IPS-20b (cell line): ENCODE measurements at regions not wholly inside any gene's neighbourhood (a gene's known extent, or its start where the extent isn't known, plus 50 kb on each side); places are given as distances from the start of the nearest gene placed in this dataset.

ENCODE experiments used
- H3K27ac ChIP-seq: one replicate; pipeline ENCODE4 v1.5.1; 2013; ENCODE audit warnings: low read length
- H3K27me3 ChIP-seq: 2 replicates; pipeline ENCODE4 v1.6.1; 2013; ENCODE audit warnings: mild to moderate bottlenecking, low read length, inconsistent platforms; ENCODE audit not compliant: insufficient read depth
- H3K36me3 ChIP-seq: 2 replicates; pipeline ENCODE4 v1.6.1; 2013; ENCODE audit warnings: low read depth, mild to moderate bottlenecking, inconsistent platforms, low read length, moderate library complexity; ENCODE audit not compliant: insufficient read depth
- H3K4me1 ChIP-seq: 2 replicates; pipeline ENCODE4 v1.6.1; 2013; ENCODE audit warnings: mild to moderate bottlenecking, control low read depth, inconsistent platforms, low read length, moderate library complexity; ENCODE audit not compliant: insufficient read depth
- H3K4me3 ChIP-seq: 2 replicates; pipeline ENCODE4 v1.5.1; 2013; ENCODE audit warnings: mild to moderate bottlenecking, low read length, inconsistent platforms
- H3K9ac ChIP-seq: 2 replicates; pipeline ENCODE4 v1.6.1; 2013; ENCODE audit warnings: low read depth, mild to moderate bottlenecking, inconsistent platforms, low read length, moderate library complexity
- H3K9me3 ChIP-seq: 2 replicates; pipeline ENCODE4 v1.6.1; 2013; ENCODE audit warnings: mild to moderate bottlenecking, low read depth, low read length, inconsistent platforms; ENCODE audit not compliant: insufficient read depth

- no peak overlapping the region for H3K27ac ChIP-seq
- no peak overlapping the region for H3K9ac ChIP-seq
- H3K9me3 ChIP-seq: peaks cover 14% of the 10 kb centered on the region
- H3K27me3 ChIP-seq: no peaks in the 10 kb centered on the region
- no peaks in the 10 kb centered on the region for H3K36me3 ChIP-seq
- H3K4me1 ChIP-seq: no peaks in the 10 kb centered on the region
- H3K4me3 ChIP-seq: no peak overlapping the region
Measured at GRCh38 chr6:126419901-126420300, 80.0 kb downstream of the CENPW start.

- no peak overlapping the region for H3K9ac ChIP-seq
- H3K9me3 ChIP-seq: no peaks in the 10 kb centered on the region
Measured at GRCh38 chr6:126422912-126423311, 83.0 kb downstream of the CENPW start.

GRCh38 chr6:126427713-126428112, 87.8 kb downstream of the CENPW start:
- H3K27me3 ChIP-seq: no peaks in the 10 kb centered on the region
- H3K36me3 ChIP-seq: no peaks in the 10 kb centered on the region
- H3K4me1 ChIP-seq: peaks cover 2% of the 10 kb centered on the region; the same call in 1 of the 2 replicates
- no peaks in the 10 kb centered on the region for H3K9me3 ChIP-seq
- H3K27ac ChIP-seq: no peak overlapping the region
- H3K4me3 ChIP-seq: no peak overlapping the region
- no peak overlapping the region for H3K9ac ChIP-seq

More at GRCh38 chr6:126422912-126423311, 83.0 kb downstream of the CENPW start:
- Histone ChIP-seq H3K36me3 (no peaks in the 10 kb centered on the region), H3K4me3 (no peak overlapping the region), H3K27me3 (no peaks in the 10 kb centered on the region), H3K27ac (no peak overlapping the region), H3K4me1 (no peaks in the 10 kb centered on the region)

GRCh38 chr6:126429866-126430265, 90.0 kb downstream of the CENPW start:
- no peaks in the 10 kb centered on the region for H3K9me3 ChIP-seq
- peaks cover 2% of the 10 kb centered on the region; the same call in 1 of the 2 replicates for H3K4me1 ChIP-seq
- no peak overlapping the region for H3K9ac ChIP-seq
- H3K27ac ChIP-seq: no peak overlapping the region
- H3K27me3 ChIP-seq: no peaks in the 10 kb centered on the region
- H3K36me3 ChIP-seq: no peaks in the 10 kb centered on the region
- no peak overlapping the region for H3K4me3 ChIP-seq

- H3K27ac ChIP-seq: no peak overlapping the region
- H3K9me3 ChIP-seq: no peaks in the 10 kb centered on the region
- H3K4me1 ChIP-seq: peaks cover 2% of the 10 kb centered on the region; the same call in 1 of the 2 replicates
- no peaks in the 10 kb centered on the region for H3K27me3 ChIP-seq
- H3K36me3 ChIP-seq: no peaks in the 10 kb centered on the region
- no peak overlapping the region for H3K4me3 ChIP-seq
- H3K9ac ChIP-seq: no peak overlapping the region
Measured at GRCh38 chr6:126432564-126432963, 92.6 kb downstream of the CENPW start.

GRCh38 chr6:126433927-126434326, 94.0 kb downstream of the CENPW start:
- H3K9me3 ChIP-seq: no peaks in the 10 kb centered on the region
- no peaks in the 10 kb centered on the region for H3K27me3 ChIP-seq
- H3K4me3 ChIP-seq: no peak overlapping the region
- H3K36me3 ChIP-seq: no peaks in the 10 kb centered on the region
- H3K27ac ChIP-seq: no peak overlapping the region
- H3K4me1 ChIP-seq: peaks cover 2% of the 10 kb centered on the region; the same call in 1 of the 2 replicates
- H3K9ac ChIP-seq: no peak overlapping the region

- H3K27ac ChIP-seq: no peak overlapping the region
- H3K9ac ChIP-seq: no peak overlapping the region
- no peaks in the 10 kb centered on the region for H3K27me3 ChIP-seq
- H3K36me3 ChIP-seq: no peaks in the 10 kb centered on the region
- H3K9me3 ChIP-seq: 0 out of 2 replicates have a peak, but pooled peaks cover 3% of the 10 kb centered on the region
- no peaks in the 10 kb centered on the region for H3K4me1 ChIP-seq
- H3K4me3 ChIP-seq: no peak overlapping the region
Measured at GRCh38 chr6:126437205-126437604, 97.3 kb downstream of the CENPW start.

GRCh38 chr6:126439040-126439439, 99.1 kb downstream of the CENPW start:
- H3K27ac ChIP-seq: no peak overlapping the region
- H3K9me3 ChIP-seq: 0 out of 2 replicates have a peak, but pooled peaks cover 3% of the 10 kb centered on the region

GRCh38 chr6:126440923-126441322, 101.0 kb downstream of the CENPW start:
- Histone ChIP-seq H3K36me3 (no peaks in the 10 kb centered on the region), H3K9ac (no peak overlapping the region), H3K27me3 (no peaks in the 10 kb centered on the region), H3K27ac (no peak overlapping the region), H3K9me3 (0 out of 2 replicates have a peak, but pooled peaks cover 3% of the 10 kb centered on the region), H3K4me1 (peaks cover 2% of the 10 kb centered on the region; the same call in 1 of the 2 replicates), H3K4me3 (no peak overlapping the region)

More at GRCh38 chr6:126439040-126439439, 99.1 kb downstream of the CENPW start:
- Histone ChIP-seq H3K4me3 (no peak overlapping the region), H3K9ac (no peak overlapping the region), H3K27me3 (no peaks in the 10 kb centered on the region), H3K4me1 (no peaks in the 10 kb centered on the region), H3K36me3 (no peaks in the 10 kb centered on the region)

- H3K36me3 ChIP-seq: no peaks in the 10 kb centered on the region
- H3K27me3 ChIP-seq: no peaks in the 10 kb centered on the region
- no peak overlapping the region for H3K9ac ChIP-seq
- no peak overlapping the region for H3K27ac ChIP-seq
- H3K4me3 ChIP-seq: no peak overlapping the region
- 0 out of 2 replicates have a peak, but pooled peaks cover 3% of the 10 kb centered on the region for H3K9me3 ChIP-seq
- peaks cover 3% of the 10 kb centered on the region; the same call in 1 of the 2 replicates for H3K4me1 ChIP-seq
Measured at GRCh38 chr6:126444659-126445273, 104.9 kb downstream of the CENPW start.

GRCh38 chr6:126446248-126446647, 106.3 kb downstream of the CENPW start:
- no peak overlapping the region; the same call in 1 of the 2 replicates for H3K9ac ChIP-seq
- H3K4me1 ChIP-seq: peaks cover 3% of the 10 kb centered on the region; the same call in 1 of the 2 replicates
- no peaks in the 10 kb centered on the region for H3K36me3 ChIP-seq
- no peak overlapping the region for H3K4me3 ChIP-seq
- H3K9me3 ChIP-seq: 0 out of 2 replicates have a peak, but pooled peaks cover 3% of the 10 kb centered on the region
- no peaks in the 10 kb centered on the region for H3K27me3 ChIP-seq
- no peak overlapping the region for H3K27ac ChIP-seq

GRCh38 chr6:126447367-126447766, 107.5 kb downstream of the CENPW start:
- Histone ChIP-seq H3K4me3 (no peak overlapping the region), H3K9me3 (no peaks in the 10 kb centered on the region), H3K27ac (no peak overlapping the region), H3K27me3 (no peaks in the 10 kb centered on the region), H3K36me3 (no peaks in the 10 kb centered on the region), H3K9ac (no peak overlapping the region), H3K4me1 (peaks cover 3% of the 10 kb centered on the region; the same call in 1 of the 2 replicates)
